GM20000 (cell line): ENCODE measurements at regions not wholly inside any gene's neighbourhood (a gene's known extent, or its start where the extent isn't known, plus 50 kb on each side); places are given as distances from the start of the nearest gene placed in this dataset.

ENCODE experiments used
- DNase-seq: peaks from one replicate; pipeline ENCODE4 v3.0.0; 2012; ENCODE audit warnings: low spot score
- TF ChIP-seq, protein P1 (sequence below): IDR thresholded peaks from 2 replicates; pipeline ENCODE4 v1.5.1; 2012; ENCODE audit warnings: mild to moderate bottlenecking, control low read depth; ENCODE audit errors: extremely low read depth, missing control alignments

DNA sequence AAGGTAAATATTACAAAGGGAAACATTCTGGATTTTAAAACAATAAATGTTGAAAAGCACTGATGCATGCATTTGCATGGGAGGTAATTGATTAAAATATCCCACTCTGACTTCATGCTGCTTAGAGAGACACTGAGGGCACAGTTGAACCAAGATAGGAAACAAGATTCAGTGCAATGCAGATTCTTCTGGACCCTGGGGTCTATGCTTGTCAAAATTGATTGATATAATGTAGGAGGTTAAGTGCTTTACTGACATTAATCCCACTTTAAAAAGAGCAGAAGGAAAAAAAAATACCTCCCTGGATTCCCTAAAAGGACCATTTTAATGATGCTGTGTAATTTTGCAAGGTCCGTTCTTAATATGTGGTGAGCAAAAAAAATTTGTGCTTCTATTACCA is 454.2 kb downstream of the GABRB3 start:
- no peak for DNase-seq
- TF ChIP-seq, protein P1, sequence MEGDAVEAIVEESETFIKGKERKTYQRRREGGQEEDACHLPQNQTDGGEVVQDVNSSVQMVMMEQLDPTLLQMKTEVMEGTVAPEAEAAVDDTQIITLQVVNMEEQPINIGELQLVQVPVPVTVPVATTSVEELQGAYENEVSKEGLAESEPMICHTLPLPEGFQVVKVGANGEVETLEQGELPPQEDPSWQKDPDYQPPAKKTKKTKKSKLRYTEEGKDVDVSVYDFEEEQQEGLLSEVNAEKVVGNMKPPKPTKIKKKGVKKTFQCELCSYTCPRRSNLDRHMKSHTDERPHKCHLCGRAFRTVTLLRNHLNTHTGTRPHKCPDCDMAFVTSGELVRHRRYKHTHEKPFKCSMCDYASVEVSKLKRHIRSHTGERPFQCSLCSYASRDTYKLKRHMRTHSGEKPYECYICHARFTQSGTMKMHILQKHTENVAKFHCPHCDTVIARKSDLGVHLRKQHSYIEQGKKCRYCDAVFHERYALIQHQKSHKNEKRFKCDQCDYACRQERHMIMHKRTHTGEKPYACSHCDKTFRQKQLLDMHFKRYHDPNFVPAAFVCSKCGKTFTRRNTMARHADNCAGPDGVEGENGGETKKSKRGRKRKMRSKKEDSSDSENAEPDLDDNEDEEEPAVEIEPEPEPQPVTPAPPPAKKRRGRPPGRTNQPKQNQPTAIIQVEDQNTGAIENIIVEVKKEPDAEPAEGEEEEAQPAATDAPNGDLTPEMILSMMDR = no peak

DNA sequence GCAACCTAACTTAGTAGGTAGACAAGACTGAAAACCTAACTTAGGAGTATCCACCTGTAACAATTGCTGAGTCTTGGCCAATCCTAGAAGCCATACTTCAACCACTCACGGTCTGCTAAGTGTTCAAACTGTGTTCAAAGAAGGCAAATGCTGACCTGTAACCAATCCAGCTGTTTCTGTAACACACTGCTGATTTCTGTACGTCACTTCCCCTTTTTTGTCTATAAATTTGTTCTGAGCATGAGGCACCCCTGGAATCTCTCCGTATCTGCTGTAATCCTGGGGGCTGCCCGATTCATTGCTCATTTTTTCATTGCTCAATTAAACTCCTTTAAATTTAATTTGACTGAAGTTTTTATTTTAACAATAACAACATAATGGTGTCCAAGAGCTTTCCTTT is 451.4 kb upstream of the ATP10A start:
- TF ChIP-seq, protein P1 = no peak
- DNase-seq = no peak

DNA sequence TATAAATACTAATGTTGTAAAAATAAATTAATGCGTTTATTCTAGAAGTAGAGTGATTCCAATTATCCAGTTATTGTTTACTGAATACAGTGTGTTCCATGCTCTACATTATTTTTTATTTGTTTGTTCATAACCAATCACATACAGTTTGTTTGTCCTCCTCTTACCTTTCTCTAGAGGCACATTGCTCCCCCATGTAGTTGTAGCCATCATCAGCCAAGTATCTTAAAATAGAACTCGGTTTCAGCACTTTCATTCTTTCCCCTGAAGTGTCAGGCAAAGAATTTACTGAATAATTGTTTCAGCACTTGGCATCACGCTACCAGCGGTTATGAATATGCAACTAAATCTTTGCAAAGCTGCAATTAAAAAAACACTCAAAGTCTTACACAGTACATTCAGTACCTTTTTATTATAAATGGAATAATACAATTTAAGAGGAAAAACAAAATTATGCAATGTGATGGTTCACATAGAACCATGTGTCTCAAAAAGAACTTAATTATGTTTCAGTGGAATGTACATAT is 448.6 kb upstream of the ATP10A start:
- DNase-seq = no peak
- TF ChIP-seq, protein P1 = no peak

DNA sequence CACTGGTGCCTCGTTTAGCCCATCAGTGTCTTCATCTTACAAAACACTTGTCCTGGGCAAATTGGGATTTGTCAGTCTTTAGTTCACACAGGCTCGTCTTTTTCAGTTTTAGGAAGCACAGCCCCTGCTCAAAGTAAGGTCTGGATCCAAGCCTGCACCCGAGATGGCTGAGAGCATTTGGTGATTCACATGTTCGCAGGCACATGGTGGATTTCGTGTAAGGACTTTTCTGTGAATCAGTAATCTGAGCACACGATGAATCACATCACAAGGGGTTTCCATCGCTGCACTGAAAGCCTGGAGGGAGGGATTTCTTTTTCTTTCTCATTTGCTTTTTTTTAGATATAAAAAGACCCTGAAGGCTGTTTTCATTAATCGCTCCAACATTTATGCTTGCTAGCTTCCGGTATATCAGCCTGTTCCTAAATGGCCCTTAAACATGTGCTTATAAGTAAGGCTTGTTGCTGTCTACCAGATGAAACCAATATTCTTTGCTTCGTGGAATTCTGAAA is 435.6 kb upstream of the ATP10A start:
- TF ChIP-seq, protein P1 = no peak
- no peak for DNase-seq

DNA sequence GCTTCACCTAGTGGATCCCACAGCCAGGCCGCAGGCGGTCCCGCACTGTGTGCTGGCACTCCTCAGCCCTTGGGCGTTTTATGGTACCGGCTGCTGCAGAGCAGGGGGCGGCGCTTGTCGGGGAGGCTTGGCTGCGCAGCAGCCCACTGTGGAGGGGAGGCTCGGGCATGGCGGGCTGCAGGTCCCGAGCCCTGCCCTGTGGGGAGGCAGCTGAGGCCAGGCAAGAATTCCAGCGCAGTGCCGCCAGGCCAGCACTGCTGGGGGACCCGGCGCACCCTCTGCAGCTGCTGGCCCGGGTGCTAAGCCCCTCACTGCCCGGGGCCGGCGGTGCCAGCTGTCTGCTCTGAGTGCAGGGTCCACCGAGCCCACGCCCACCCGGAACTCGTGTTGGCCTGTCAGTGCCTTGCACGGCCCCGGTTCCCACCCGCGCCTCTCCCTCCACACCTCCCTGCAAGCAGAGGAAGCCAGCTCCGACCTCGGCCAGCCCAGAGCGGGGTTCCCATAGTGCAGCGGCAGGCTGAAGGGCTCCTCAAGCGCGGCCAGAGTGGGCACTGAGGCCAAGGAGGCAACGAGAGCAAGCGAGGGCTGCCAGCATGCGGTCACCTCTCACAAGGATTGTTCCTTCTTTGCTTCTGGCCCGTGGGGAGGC is 435.0 kb upstream of the ATP10A start:
- TF ChIP-seq, protein P1 = no peak
- DNase-seq = no peak

DNA sequence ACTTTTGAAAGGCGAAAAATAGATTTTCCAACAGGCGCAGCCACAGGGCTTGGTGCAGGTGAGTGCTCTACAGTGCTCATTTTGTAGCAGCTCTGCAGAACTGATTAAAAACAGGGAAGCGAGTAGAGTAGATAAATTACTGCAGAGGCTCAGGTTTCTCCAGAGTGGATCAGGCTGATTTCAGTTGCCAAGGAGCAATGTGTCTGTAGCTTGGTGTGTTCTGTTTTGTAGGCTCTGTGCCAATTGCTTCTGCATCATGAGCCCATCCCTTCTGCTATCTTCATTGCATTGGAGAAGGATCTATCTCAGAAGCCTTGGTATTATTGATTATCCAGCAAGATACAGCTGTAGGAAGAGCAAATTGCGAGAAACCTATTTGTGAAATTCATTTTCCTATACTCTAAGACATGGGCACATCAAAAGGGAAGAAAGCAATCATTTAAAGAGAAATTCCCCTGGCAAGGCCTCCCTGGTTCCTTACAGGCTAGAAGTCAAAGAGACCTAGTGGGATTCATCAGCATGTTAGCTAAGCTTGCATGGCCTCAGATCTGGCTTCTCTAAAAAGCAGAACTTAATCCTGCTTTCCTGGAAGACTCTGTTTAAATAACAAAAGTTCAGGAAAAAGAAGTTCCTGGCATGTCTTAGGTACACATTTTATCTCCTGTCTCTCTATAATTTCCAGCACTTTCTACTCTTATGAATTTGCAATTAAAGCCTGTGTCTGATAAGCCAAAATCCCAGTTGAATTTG is 432.4 kb upstream of the ATP10A start:
- DNase-seq = no peak
- TF ChIP-seq, protein P1 = no peak

DNA sequence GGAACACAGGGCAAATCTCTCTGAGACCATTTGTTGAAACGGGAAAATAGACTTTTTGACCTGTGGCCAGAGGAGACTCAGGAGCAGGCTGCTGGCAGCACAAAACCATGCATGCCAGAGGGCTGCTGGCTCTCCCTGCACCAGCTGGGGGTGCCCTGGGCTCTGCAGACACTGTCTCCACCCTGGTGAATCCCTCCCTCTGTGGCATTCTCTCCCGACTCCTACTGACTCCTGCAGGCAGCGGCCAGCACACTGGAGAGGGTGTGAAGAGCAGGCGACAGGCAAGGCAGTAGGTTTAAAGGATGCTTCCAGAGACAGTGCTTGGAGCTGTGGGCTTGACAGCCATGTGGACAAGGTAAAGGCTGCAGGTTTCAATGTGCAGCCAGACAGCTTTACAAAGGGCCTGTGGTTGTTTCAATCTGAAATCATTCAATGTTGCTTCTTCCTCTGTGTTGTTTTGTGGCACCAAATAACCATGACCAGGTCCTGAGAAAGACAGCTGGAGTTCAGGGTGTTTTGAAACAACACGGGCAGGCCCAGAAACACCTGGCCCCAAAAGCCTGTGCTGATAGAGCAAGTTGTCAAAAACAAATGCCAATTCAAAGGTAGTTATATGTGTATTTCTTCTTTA is 431.0 kb upstream of the ATP10A start:
- TF ChIP-seq, protein P1 = no peak
- no peak for DNase-seq
